ENCODE measurements at regions not wholly inside any gene's neighbourhood (a gene's known extent, or its start where the extent isn't known, plus 50 kb on each side); places are given as distances from the start of the nearest gene placed in this dataset.

DNA sequence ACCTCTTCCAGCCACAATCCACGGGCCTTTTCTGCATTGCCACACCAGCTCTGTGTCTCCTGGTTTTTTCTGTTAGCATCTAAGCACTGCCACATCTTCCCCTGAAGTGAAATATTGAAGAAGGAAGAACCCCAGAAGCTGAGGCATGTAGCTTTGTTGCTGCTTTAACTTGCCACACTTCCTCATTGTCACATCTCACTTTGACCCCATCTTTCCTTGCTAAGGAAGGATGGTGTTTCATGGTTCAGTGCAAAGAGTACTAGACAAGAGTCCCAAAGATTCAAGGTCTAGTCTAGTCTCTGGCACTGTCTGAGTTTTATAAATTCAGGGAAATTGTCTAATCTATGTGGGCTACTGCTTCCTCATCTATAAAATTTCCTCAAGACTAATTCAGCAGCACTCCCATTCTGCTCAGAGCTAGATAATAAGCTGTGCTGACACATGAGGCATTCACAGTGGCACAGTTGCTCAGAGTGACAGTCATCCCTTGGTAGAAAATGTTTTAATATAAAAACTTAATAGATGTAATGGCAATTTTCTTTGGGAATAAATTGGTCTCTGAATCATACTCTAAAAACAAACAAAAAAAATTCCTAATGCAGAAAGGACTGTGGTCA lies 483.0 kb upstream of the ID2 start:
- Histone ChIP-seq H3K27ac (no peak overlapping the region), H3K9me3 (no peaks in the 10 kb centered on the region), H3K36me3 (no peaks in the 10 kb centered on the region), H3K27me3 (no peaks in the 10 kb centered on the region), H3K4me3 (no peak overlapping the region), H3K4me1 (no peaks in the 10 kb centered on the region)
- intact Hi-C loops (cut with DNase I; ENCODE audit: low total_unique reads), result no loop called here
- TF ChIP-seq, protein P1, sequence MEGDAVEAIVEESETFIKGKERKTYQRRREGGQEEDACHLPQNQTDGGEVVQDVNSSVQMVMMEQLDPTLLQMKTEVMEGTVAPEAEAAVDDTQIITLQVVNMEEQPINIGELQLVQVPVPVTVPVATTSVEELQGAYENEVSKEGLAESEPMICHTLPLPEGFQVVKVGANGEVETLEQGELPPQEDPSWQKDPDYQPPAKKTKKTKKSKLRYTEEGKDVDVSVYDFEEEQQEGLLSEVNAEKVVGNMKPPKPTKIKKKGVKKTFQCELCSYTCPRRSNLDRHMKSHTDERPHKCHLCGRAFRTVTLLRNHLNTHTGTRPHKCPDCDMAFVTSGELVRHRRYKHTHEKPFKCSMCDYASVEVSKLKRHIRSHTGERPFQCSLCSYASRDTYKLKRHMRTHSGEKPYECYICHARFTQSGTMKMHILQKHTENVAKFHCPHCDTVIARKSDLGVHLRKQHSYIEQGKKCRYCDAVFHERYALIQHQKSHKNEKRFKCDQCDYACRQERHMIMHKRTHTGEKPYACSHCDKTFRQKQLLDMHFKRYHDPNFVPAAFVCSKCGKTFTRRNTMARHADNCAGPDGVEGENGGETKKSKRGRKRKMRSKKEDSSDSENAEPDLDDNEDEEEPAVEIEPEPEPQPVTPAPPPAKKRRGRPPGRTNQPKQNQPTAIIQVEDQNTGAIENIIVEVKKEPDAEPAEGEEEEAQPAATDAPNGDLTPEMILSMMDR (IDR thresholded peaks at IDR 0.05), result no peak
- TF ChIP-seq POLR2A (IDR thresholded peaks at IDR 0.05), result no peak
- DNase-seq, result no peak

DNA sequence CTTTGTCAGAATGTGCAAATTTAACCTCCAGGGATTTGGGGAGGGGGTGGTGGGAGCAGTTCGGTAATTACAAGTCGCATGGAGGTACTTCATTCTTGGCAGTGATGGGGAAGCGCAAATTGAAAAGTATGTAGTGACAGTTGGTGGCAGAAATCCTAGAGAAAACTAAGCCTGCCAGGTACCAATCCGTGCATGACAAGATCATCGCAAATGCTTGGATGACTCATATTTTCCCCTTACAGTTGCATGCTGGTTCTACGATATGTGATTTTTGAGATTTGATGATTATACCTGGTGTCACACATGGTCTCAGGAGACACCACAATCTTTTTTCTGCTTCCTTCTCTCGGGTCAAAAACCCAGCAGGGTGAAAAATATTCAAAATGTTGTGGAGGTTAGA lies 479.7 kb upstream of the ID2 start:
- no peak overlapping the region for H3K4me3 ChIP-seq
- H3K9me3 ChIP-seq, result no peaks in the 10 kb centered on the region
- TF ChIP-seq, protein P1 (IDR thresholded peaks at IDR 0.05), result no peak
- TF ChIP-seq POLR2A (IDR thresholded peaks at IDR 0.05), result no peak
- H3K27ac ChIP-seq, result no peak overlapping the region
- no peak for DNase-seq
- H3K4me1 ChIP-seq, result no peaks in the 10 kb centered on the region
- H3K36me3 ChIP-seq, result no peaks in the 10 kb centered on the region
- intact Hi-C loops (cut with DNase I; ENCODE audit: low total_unique reads), result no loop called here
- H3K27me3 ChIP-seq, result no peaks in the 10 kb centered on the region

DNA sequence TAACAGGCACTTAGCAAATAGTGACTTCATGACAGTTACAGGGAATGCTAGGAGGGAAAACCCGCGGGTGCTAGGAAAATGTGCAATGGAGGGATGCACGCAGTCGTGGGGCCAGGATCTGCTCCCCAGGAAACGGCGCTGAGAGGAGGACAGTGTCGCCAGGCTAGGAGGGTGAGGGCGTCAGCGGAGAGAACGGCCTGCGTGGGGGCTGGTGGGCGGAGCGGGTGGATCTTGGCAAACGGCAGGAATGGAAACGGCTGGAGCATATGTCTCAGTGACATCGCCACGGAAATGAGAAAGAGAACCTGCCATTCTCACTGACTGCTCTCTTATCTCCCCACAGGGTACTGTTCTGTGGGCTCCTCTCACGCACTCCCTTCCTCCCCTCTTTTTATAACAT lies 478.5 kb upstream of the ID2 start:
- no peak for TF ChIP-seq POLR2A (IDR thresholded peaks at IDR 0.05)
- TF ChIP-seq, protein P1 (IDR thresholded peaks at IDR 0.05), result no peak
- Histone ChIP-seq H3K4me1 (no peaks in the 10 kb centered on the region), H3K27ac (no peak overlapping the region), H3K9me3 (no peaks in the 10 kb centered on the region), H3K27me3 (no peaks in the 10 kb centered on the region), H3K4me3 (no peak overlapping the region), H3K36me3 (no peaks in the 10 kb centered on the region)
- intact Hi-C loops (cut with DNase I; ENCODE audit: low total_unique reads), result no loop called here
- DNase-seq, result peak in 1 of 2 donors; percentile 46

DNA sequence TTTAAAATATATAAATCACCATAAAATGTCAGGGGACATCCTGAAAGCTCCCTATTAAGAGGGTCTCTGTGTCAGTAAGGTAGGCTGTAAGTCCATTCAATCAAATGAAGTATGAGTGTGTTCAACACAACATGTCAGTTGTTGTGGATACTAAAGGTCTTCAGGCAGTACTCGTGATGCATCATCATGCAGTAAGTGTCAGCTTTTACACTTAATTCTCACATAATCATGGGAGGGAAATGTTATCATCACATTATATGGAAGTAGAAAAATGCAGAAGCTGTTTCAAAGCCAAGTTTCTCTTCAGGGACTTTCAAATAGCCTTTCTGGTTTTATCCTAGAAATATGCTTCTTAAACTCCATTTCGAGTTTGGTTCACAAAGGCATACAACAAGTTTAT lies 477.1 kb upstream of the ID2 start:
- H3K4me3 ChIP-seq, result no peak overlapping the region
- TF ChIP-seq, protein P1 (IDR thresholded peaks at IDR 0.05), result no peak
- no peak for TF ChIP-seq POLR2A (IDR thresholded peaks at IDR 0.05)
- H3K27me3 ChIP-seq, result no peaks in the 10 kb centered on the region
- no peak overlapping the region for H3K27ac ChIP-seq
- no peaks in the 10 kb centered on the region for H3K4me1 ChIP-seq
- H3K36me3 ChIP-seq, result no peaks in the 10 kb centered on the region
- H3K9me3 ChIP-seq, result no peaks in the 10 kb centered on the region
- DNase-seq, result no peak
- intact Hi-C loops (cut with DNase I; ENCODE audit: low total_unique reads), result no loop called here

DNA sequence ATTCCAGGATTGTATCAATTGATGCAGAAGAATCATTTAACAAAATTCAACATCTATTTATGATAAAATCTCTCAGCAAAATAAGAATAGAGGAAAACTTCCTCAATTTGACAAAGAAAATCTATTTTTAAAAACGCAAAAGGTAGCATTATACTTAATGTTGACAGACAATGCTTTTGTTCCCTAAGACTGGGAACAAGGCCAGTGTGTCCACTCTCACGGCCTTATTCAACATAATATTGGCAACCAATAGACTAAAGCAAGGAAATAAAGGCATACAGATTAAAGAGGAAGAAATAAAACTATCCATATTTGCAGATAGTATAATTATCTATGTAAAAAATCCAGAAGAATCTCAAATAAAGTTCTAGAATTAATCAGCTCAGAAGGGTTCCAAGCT lies 472.4 kb upstream of the ID2 start:
- intact Hi-C loops (cut with DNase I; ENCODE audit: low total_unique reads), result no loop called here

More for the DNA sequence above, 472.4 kb upstream of the ID2 start:
- no peaks in the 10 kb centered on the region for H3K27me3 ChIP-seq
- no peak overlapping the region for H3K27ac ChIP-seq
- no peak overlapping the region for H3K4me3 ChIP-seq
- no peaks in the 10 kb centered on the region for H3K36me3 ChIP-seq
- no peaks in the 10 kb centered on the region for H3K4me1 ChIP-seq
- no peak for DNase-seq
- TF ChIP-seq POLR2A (IDR thresholded peaks at IDR 0.05), result no peak
- TF ChIP-seq, protein P1 (IDR thresholded peaks at IDR 0.05), result no peak
- no peaks in the 10 kb centered on the region for H3K9me3 ChIP-seq
